Astrocyte (in vitro differentiated cells and primary cell): ENCODE measurements at regions not wholly inside any gene's neighbourhood (a gene's known extent, or its start where the extent isn't known, plus 50 kb on each side); places are given as distances from the start of the nearest gene placed in this dataset.

Experiments used
- DNase-seq: peaks from one replicate; pipeline ENCODE4 v3.0.0-alpha.2; 2010; ENCODE audit warnings: low read depth
- FAIRE-seq: peaks from 2 replicates; lab custom pipeline; 2011; peaks lifted over from hg19 to GRCh38; lab: Jason Lieb, UNC
- H2AFZ ChIP-seq: 2 replicates; pipeline ENCODE4 v1.6.0; 2012; ENCODE audit warnings: low read depth, low read length, inconsistent platforms
- H3K27ac ChIP-seq: 2 replicates; pipeline ENCODE4 v1.5.1; 2011; ENCODE audit warnings: low read depth, low read length, inconsistent platforms
- H3K27me3 ChIP-seq: 2 replicates; pipeline ENCODE4 v1.6.0; 2011; ENCODE audit warnings: low read length, inconsistent platforms; ENCODE audit not compliant: insufficient read depth
- H3K36me3 ChIP-seq: 2 replicates; pipeline ENCODE4 v1.5.1; 2011; ENCODE audit warnings: low read length, inconsistent platforms; ENCODE audit not compliant: insufficient read depth
- H3K4me1 ChIP-seq: 2 replicates; pipeline ENCODE4 v1.5.1; 2011; ENCODE audit warnings: low read length, inconsistent platforms; ENCODE audit not compliant: insufficient read depth
- H3K4me2 ChIP-seq: 2 replicates; pipeline ENCODE4 v1.6.0; 2012; ENCODE audit warnings: low read length, inconsistent platforms
- H3K4me3 ChIP-seq: 2 replicates; pipeline ENCODE4 v1.5.1; 2011; ENCODE audit warnings: low read depth, mild to moderate bottlenecking, low read length, inconsistent platforms; ENCODE audit not compliant: insufficient read depth
- H3K79me2 ChIP-seq: 2 replicates; pipeline ENCODE4 v1.6.0; 2012; ENCODE audit warnings: mild to moderate bottlenecking, low read length, inconsistent platforms; ENCODE audit not compliant: insufficient read depth
- H3K9ac ChIP-seq: 2 replicates; pipeline ENCODE4 v1.6.0; 2012; ENCODE audit warnings: mild to moderate bottlenecking, low read length, inconsistent platforms
- H3K9me3 ChIP-seq: 2 replicates; pipeline ENCODE4 v1.5.1; 2012; ENCODE audit warnings: low read depth, mild to moderate bottlenecking, low read length, inconsistent platforms; ENCODE audit not compliant: insufficient read depth
- H4K20me1 ChIP-seq: 2 replicates; pipeline ENCODE4 v1.6.0; 2012; ENCODE audit warnings: low read length, inconsistent platforms; ENCODE audit not compliant: insufficient read depth
- H3K27ac Mint-ChIP-seq: one replicate; pipeline ENCODE4 v1.8.0; 2021; ENCODE audit warnings: mild to moderate bottlenecking, mixed read lengths; ENCODE audit not compliant: unreplicated experiment
- H3K27me3 Mint-ChIP-seq: one replicate; pipeline ENCODE4 v1.8.0; 2021; ENCODE audit warnings: low read depth, mixed read lengths; ENCODE audit not compliant: unreplicated experiment
- H3K36me3 Mint-ChIP-seq: one replicate; pipeline ENCODE4 v1.8.0; 2021; ENCODE audit warnings: low read depth, mixed read lengths; ENCODE audit not compliant: unreplicated experiment
- H3K4me1 Mint-ChIP-seq: one replicate; pipeline ENCODE4 v1.8.0; 2021; ENCODE audit warnings: low read depth, mixed read lengths; ENCODE audit not compliant: unreplicated experiment
- H3K4me3 Mint-ChIP-seq: one replicate; pipeline ENCODE4 v1.8.0; 2021; ENCODE audit warnings: mild to moderate bottlenecking, moderate library complexity, mixed read lengths; ENCODE audit not compliant: unreplicated experiment
- H3K9me3 Mint-ChIP-seq: one replicate; pipeline ENCODE4 v1.8.0; 2021; ENCODE audit warnings: mild to moderate bottlenecking, mixed read lengths; ENCODE audit not compliant: unreplicated experiment
- CTCF ChIP-seq: IDR thresholded peaks from 2 replicates; pipeline ENCODE4 v1.5.1; 2011; ENCODE audit warnings: low read depth, mild to moderate bottlenecking, inconsistent platforms, low read length, moderate library complexity; ENCODE audit not compliant: insufficient read depth
- EZH2 ChIP-seq: IDR thresholded peaks from 2 replicates; pipeline ENCODE4 v1.6.1; 2012; ENCODE audit warnings: mild to moderate bottlenecking, low read length, inconsistent platforms; ENCODE audit not compliant: insufficient read depth

GRCh38 chr9:105187781-105188180 is 56.7 kb upstream of the SLC44A1 start:
- H3K36me3 Mint-ChIP-seq = peaks cover 2% of the 10 kb centered on the region
- H3K4me1 Mint-ChIP-seq = peaks cover 6% of the 10 kb centered on the region
- no peaks in the 10 kb centered on the region for H3K27me3 ChIP-seq
- DNase-seq (peak; percentile 85), FAIRE-seq (peak; percentile 84)
- no peak for TF ChIP-seq EZH2
- TF ChIP-seq CTCF = no peak
- H3K4me3 Mint-ChIP-seq = no peak overlapping the region
- no peaks in the 10 kb centered on the region for H4K20me1 ChIP-seq
- H3K79me2 ChIP-seq = no peaks in the 10 kb centered on the region
- H3K9me3 ChIP-seq = no peaks in the 10 kb centered on the region
- H3K27me3 Mint-ChIP-seq = no peaks in the 10 kb centered on the region
- H3K9ac ChIP-seq = no peak overlapping the region
- H3K27ac ChIP-seq = no peak overlapping the region
- H3K4me2 ChIP-seq = peak overlapping the region; percentile 39
- no peak overlapping the region for H3K4me3 ChIP-seq
- no peak overlapping the region for H3K27ac Mint-ChIP-seq
- peaks cover 11% of the 10 kb centered on the region for H3K9me3 Mint-ChIP-seq
- H2AFZ ChIP-seq = no peak overlapping the region
- H3K36me3 ChIP-seq = no peaks in the 10 kb centered on the region
- H3K4me1 ChIP-seq = peaks cover 5% of the 10 kb centered on the region

- Histone ChIP-seq H3K4me2 (no peak overlapping the region), H3K9me3 (no peaks in the 10 kb centered on the region), H4K20me1 (no peaks in the 10 kb centered on the region), H3K9ac (no peak overlapping the region), H3K27ac (no peak overlapping the region), H3K4me3 (no peak overlapping the region), H3K36me3 (no peaks in the 10 kb centered on the region), H2AFZ (no peak overlapping the region), H3K79me2 (no peaks in the 10 kb centered on the region), H3K4me1 (peaks cover 5% of the 10 kb centered on the region), H3K27me3 (no peaks in the 10 kb centered on the region)
- Mint-ChIP-seq H3K9me3 (peaks cover 10% of the 10 kb centered on the region), H3K4me1 (peaks cover 4% of the 10 kb centered on the region), H3K36me3 (peaks cover 2% of the 10 kb centered on the region), H3K27ac (no peak overlapping the region), H3K27me3 (no peaks in the 10 kb centered on the region), H3K4me3 (no peak overlapping the region)
- FAIRE-seq (no peak), DNase-seq (no peak)
- TF ChIP-seq CTCF = no peak
- TF ChIP-seq EZH2 = no peak
Measured at GRCh38 chr9:105188746-105189145, 55.7 kb upstream of the SLC44A1 start.

- FAIRE-seq (no peak), DNase-seq (peak; percentile 77)
- Histone ChIP-seq H3K4me2 (peak overlapping the region; percentile 16), H3K79me2 (no peaks in the 10 kb centered on the region), H3K27ac (no peak overlapping the region), H2AFZ (no peak overlapping the region), H3K36me3 (no peaks in the 10 kb centered on the region), H3K27me3 (no peaks in the 10 kb centered on the region), H4K20me1 (no peaks in the 10 kb centered on the region), H3K9me3 (no peaks in the 10 kb centered on the region), H3K9ac (no peak overlapping the region), H3K4me1 (peaks cover 5% of the 10 kb centered on the region), H3K4me3 (no peak overlapping the region)
- Mint-ChIP-seq H3K4me1 (peaks cover 4% of the 10 kb centered on the region), H3K4me3 (no peak overlapping the region), H3K9me3 (peaks cover 2% of the 10 kb centered on the region), H3K27me3 (no peaks in the 10 kb centered on the region), H3K36me3 (peaks cover 2% of the 10 kb centered on the region), H3K27ac (no peak overlapping the region)
- no peak for TF ChIP-seq EZH2
- TF ChIP-seq CTCF = no peak
Measured at GRCh38 chr9:105191508-105192121, 52.8 kb upstream of the SLC44A1 start.
